GM12878 (cell line): ENCODE measurements at regions not wholly inside any gene's neighbourhood (a gene's known extent, or its start where the extent isn't known, plus 50 kb on each side); places are given as distances from the start of the nearest gene placed in this dataset.

ENCODE experiments used
- ATAC-seq: fragments of 200-7000 bp; cut with Tn5 transposase; 3 replicates; pipeline ENCODE4 v1.9.1; 2020; ENCODE audit warnings: mild to moderate bottlenecking, moderate library complexity
- BruUV-seq: library from RNA; stranded (reverse); fragments of 400-500 nt; replicated peaks from 2 replicates; lab custom pipeline; 2021; lab: Mats Ljungman, UMichigan
- CTCF ChIA-PET: fragments of 300-600 bp; sonication (Branson Sonifier 250); formaldehyde crosslinking; extraction: SDS; loops from one replicate; lab custom pipeline; 2021; ENCODE audit warnings: inconsistent platforms; lab: Yijun Ruan, JAX
- POLR2A ChIA-PET: fragments of 350-600 bp; formaldehyde crosslinking; extraction: SDS; loops from one replicate; lab custom pipeline; 2021; ENCODE audit warnings: inconsistent platforms; lab: Charles Lee
- RAD21 ChIA-PET: fragments of 300-600 bp; sonication (Branson Sonifier 250); formaldehyde crosslinking; loops from one replicate; lab custom pipeline; 2023; ENCODE audit warnings: antibody characterized with exemption; ENCODE audit not compliant: unreplicated experiment; lab: Charles Lee
- SMC1A ChIA-PET: fragments of 300-600 bp; sonication (Branson Sonifier 250); formaldehyde crosslinking; loops from one replicate; lab custom pipeline; 2023; ENCODE audit not compliant: unreplicated experiment, uncharacterized antibody; lab: Charles Lee
- DNase-seq: peaks from one replicate; pipeline ENCODE4 v3.0.0-alpha.2; 2011; ENCODE audit warnings: low read depth, low spot score
- FAIRE-seq: peaks from 3 replicates; lab custom pipeline; 2011; peaks lifted over from hg19 to GRCh38; lab: Jason Lieb, UNC
- H2AFZ ChIP-seq: 2 replicates; pipeline ENCODE4 v1.6.0; 2011; ENCODE audit warnings: low read depth, low read length, control low read depth; ENCODE audit not compliant: control insufficient read depth
- H3K27ac ChIP-seq: 2 replicates; pipeline ENCODE4 v1.5.1; 2011; ENCODE audit warnings: control low read depth; ENCODE audit not compliant: control insufficient read depth, insufficient read depth
- H3K27me3 ChIP-seq, 2 experiments: replicated peaks in 1 of 2; 2 replicates each; pipeline versions ENCODE4 v1.6.0 to v1.6.1; 2011; ENCODE audit warnings: low read length in 1 of 2; ENCODE audit not compliant: control insufficient read depth in 2 of 2, insufficient read depth in 2 of 2
- H3K36me3 ChIP-seq, 2 experiments: 2 replicates each; pipeline ENCODE4 v1.5.1; 2011; ENCODE audit warnings: low read length in 1 of 2; ENCODE audit not compliant: control insufficient read depth in 2 of 2, insufficient read depth in 2 of 2
- H3K4me1 ChIP-seq: 2 replicates; pipeline ENCODE4 v1.6.1; 2011; ENCODE audit warnings: mild to moderate bottlenecking, low read length, moderate library complexity, mixed read lengths; ENCODE audit not compliant: control insufficient read depth, insufficient read depth
- H3K4me2 ChIP-seq: 2 replicates; pipeline ENCODE4 v1.6.0; 2011; ENCODE audit warnings: control low read depth; ENCODE audit not compliant: control insufficient read depth, insufficient read depth
- H3K4me3 ChIP-seq: fragments of 200-600 bp; sonication (generic); 2 replicates; pipeline ENCODE4 v1.5.1; 2016
- H3K79me2 ChIP-seq: 2 replicates; pipeline ENCODE4 v1.6.0; 2011; ENCODE audit warnings: low read length; ENCODE audit not compliant: control insufficient read depth, insufficient read depth
- H3K9ac ChIP-seq: 2 replicates; pipeline ENCODE4 v1.8.0; 2011; ENCODE audit warnings: low read length, control low read depth, mixed read lengths; ENCODE audit not compliant: control insufficient read depth, insufficient read depth
- H3K9me3 ChIP-seq: replicated peaks from 3 replicates; pipeline ENCODE4 v1.5.1; 2011; ENCODE audit warnings: mild to moderate bottlenecking, low read length; ENCODE audit not compliant: control insufficient read depth, insufficient read depth
- H4K20me1 ChIP-seq: 2 replicates; pipeline ENCODE4 v1.6.0; 2011; ENCODE audit not compliant: control insufficient read depth, insufficient read depth
- CREM ChIP-seq: IDR thresholded peaks from 2 replicates; pipeline ENCODE4 v1.6.1; 2014; ENCODE audit warnings: antibody characterized with exemption, low read depth
- DPF2 ChIP-seq: fragments of 450-650 bp; IDR thresholded peaks from 2 replicates; pipeline ENCODE4 v1.6.1; 2017; ENCODE audit warnings: mild to moderate bottlenecking
- EGR1 ChIP-seq, 2 experiments: IDR thresholded peaks; 1 replicate in 1 of 2; 2 replicates in 1 of 2; pipeline ENCODE4 v1.6.1; 2011 to 2012; ENCODE audit warnings: low read depth in 2 of 2, low read length in 2 of 2, borderline replicate concordance in 1 of 2, mild to moderate bottlenecking in 1 of 2, moderate library complexity in 1 of 2
- FOS ChIP-seq: IDR thresholded peaks from 3 replicates; pipeline ENCODE4 v1.6.1; 2011; ENCODE audit warnings: borderline replicate concordance; ENCODE audit not compliant: insufficient read length; ENCODE audit errors: extremely low read depth
- KLF5 ChIP-seq: fragments of 450-650 bp; IDR thresholded peaks from 2 replicates; pipeline ENCODE4 v1.6.1; 2014; ENCODE audit warnings: mild to moderate bottlenecking; ENCODE audit not compliant: partially characterized antibody
- POLR2AphosphoS2 ChIP-seq: IDR thresholded peaks from 2 replicates; pipeline ENCODE4 v1.6.1; 2011; ENCODE audit warnings: low read depth, mild to moderate bottlenecking, low read length, improper control_type of control experiment, moderate library complexity
- RAD51 ChIP-seq: fragments of 450-650 bp; IDR thresholded peaks from 2 replicates; pipeline ENCODE4 v1.6.1; 2016; ENCODE audit warnings: moderate library complexity, mild to moderate bottlenecking, inconsistent platforms
- TAF1 ChIP-seq: IDR thresholded peaks from 2 replicates; pipeline ENCODE4 v1.6.1; 2011; ENCODE audit warnings: mild to moderate bottlenecking, low read depth, low read length, borderline replicate concordance
- TBL1XR1 ChIP-seq: IDR thresholded peaks from 2 replicates; pipeline ENCODE4 v1.6.1; 2012; ENCODE audit warnings: low read depth, low read length, improper control_type of control experiment
- ZNF274 ChIP-seq: IDR thresholded peaks from one replicate; pipeline ENCODE4 v1.8.0; 2011; ENCODE audit not compliant: insufficient read length, insufficient read depth
- ZNF592 ChIP-seq: fragments of 450-650 bp; IDR thresholded peaks from 2 replicates; pipeline ENCODE4 v1.6.1; 2017; ENCODE audit warnings: mild to moderate bottlenecking, moderate library complexity
- WGBS: methylation state at CpG from one replicate; pipeline ENCODE4 v1.1.6; 2016; ENCODE audit warnings: low lambda C conversion rate; ENCODE audit not compliant: insufficient replicate concordance, insufficient coverage; ENCODE audit errors: missing lambda C conversion rate; 5-methylcytosine and 5-hydroxymethylcytosine counted together
- in situ Hi-C: fragments of 300-500 bp; cut with MboI; formaldehyde crosslinking; loops from 9 replicates; pipeline ENCODE4 v1.14.3; 2018; ENCODE audit warnings: mixed read lengths
- intact Hi-C: fragments of 100-400 bp; cut with micrococcal nuclease; formaldehyde crosslinking; loops from one replicate; pipeline ENCODE4 v1.14.2; 2022; ENCODE audit not compliant: unreplicated experiment
- TF ChIP-seq, protein P1 (sequence below): IDR thresholded peaks from 2 replicates; pipeline ENCODE4 v1.6.1; 2012; ENCODE audit warnings: improper control_type of control experiment, low read depth, low read length; ENCODE audit not compliant: insufficient replicate concordance

- TF ChIP-seq, protein P1, sequence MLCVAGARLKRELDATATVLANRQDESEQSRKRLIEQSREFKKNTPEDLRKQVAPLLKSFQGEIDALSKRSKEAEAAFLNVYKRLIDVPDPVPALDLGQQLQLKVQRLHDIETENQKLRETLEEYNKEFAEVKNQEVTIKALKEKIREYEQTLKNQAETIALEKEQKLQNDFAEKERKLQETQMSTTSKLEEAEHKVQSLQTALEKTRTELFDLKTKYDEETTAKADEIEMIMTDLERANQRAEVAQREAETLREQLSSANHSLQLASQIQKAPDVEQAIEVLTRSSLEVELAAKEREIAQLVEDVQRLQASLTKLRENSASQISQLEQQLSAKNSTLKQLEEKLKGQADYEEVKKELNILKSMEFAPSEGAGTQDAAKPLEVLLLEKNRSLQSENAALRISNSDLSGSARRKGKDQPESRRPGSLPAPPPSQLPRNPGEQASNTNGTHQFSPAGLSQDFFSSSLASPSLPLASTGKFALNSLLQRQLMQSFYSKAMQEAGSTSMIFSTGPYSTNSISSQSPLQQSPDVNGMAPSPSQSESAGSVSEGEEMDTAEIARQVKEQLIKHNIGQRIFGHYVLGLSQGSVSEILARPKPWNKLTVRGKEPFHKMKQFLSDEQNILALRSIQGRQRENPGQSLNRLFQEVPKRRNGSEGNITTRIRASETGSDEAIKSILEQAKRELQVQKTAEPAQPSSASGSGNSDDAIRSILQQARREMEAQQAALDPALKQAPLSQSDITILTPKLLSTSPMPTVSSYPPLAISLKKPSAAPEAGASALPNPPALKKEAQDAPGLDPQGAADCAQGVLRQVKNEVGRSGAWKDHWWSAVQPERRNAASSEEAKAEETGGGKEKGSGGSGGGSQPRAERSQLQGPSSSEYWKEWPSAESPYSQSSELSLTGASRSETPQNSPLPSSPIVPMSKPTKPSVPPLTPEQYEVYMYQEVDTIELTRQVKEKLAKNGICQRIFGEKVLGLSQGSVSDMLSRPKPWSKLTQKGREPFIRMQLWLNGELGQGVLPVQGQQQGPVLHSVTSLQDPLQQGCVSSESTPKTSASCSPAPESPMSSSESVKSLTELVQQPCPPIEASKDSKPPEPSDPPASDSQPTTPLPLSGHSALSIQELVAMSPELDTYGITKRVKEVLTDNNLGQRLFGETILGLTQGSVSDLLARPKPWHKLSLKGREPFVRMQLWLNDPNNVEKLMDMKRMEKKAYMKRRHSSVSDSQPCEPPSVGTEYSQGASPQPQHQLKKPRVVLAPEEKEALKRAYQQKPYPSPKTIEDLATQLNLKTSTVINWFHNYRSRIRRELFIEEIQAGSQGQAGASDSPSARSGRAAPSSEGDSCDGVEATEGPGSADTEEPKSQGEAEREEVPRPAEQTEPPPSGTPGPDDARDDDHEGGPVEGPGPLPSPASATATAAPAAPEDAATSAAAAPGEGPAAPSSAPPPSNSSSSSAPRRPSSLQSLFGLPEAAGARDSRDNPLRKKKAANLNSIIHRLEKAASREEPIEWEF: no peak
- no peak for TF ChIP-seq FOS
- no peak for TF ChIP-seq DPF2
These were observed 1030.0 kb upstream of the PRR20A start (continued) for GRCh38 chr13:56110751-56111150.

- ChIA-PET RAD21 (no interaction called here), CTCF (no interaction called here)
- ATAC-seq: no peak
These were observed 1006.2 kb upstream of the PRR20A start for GRCh38 chr13:56134524-56134923.

More at GRCh38 chr13:56134524-56134923, 1006.2 kb upstream of the PRR20A start:
- no peak for DNase-seq
- ChIA-PET POLR2A (no interaction called here), SMC1A (no interaction called here)
- intact Hi-C loops: no loop called here
- H3K9ac ChIP-seq: no peak overlapping the region
- no peaks in the 10 kb centered on the region for H3K9me3 ChIP-seq
- no peaks in the 10 kb centered on the region for H3K4me1 ChIP-seq
- no peaks in the 10 kb centered on the region for H4K20me1 ChIP-seq
- BruUV-seq: no TSS peak
- 31% methylated on average over 3 of the region's 3 CpGs for WGBS
- H3K36me3 ChIP-seq: no peaks in the 10 kb centered on the region
- FAIRE-seq: no peak
- TF ChIP-seq POLR2AphosphoS2 (no peak), EGR1 (IDR thresholded peaks at IDR 0.05; ENCODE audit: borderline replicate concordance in 1 of 2, low read depth in 2 of 2, low read length in 2 of 2) (no peak), ZNF592 (no peak), KLF5 (no peak), TAF1 (no peak), CREM (no peak), RAD51 (no peak), ZNF274 (no peak), TBL1XR1 (no peak)
- no peaks in the 10 kb centered on the region for H3K27me3 ChIP-seq
- no peak overlapping the region for H3K27ac ChIP-seq
- H3K4me3 ChIP-seq: no peak overlapping the region
- H2AFZ ChIP-seq: no peak overlapping the region
- no peak overlapping the region for H3K4me2 ChIP-seq
- no peaks in the 10 kb centered on the region for H3K79me2 ChIP-seq
- in situ Hi-C loops: no loop called here
